ENCODE measurements at regions not wholly inside any gene's neighbourhood (a gene's known extent, or its start where the extent isn't known, plus 50 kb on each side); places are given as distances from the start of the nearest gene placed in this dataset.

GRCh38 chr12:129959889-129960288 lies 56.1 kb upstream of the TMEM132D start:
- ChIA-PET CTCF (no interaction called here), POLR2A (ENCODE audit: low non-redundant PET) (no interaction called here)
- DNase-seq (ENCODE audit: low spot score) = no peak
- no peak for TF ChIP-seq CTCF (conservative IDR thresholded peaks at IDR 0.05; ENCODE audit: low read depth)
- H3K27ac ChIP-seq = no peak overlapping the region

DNA sequence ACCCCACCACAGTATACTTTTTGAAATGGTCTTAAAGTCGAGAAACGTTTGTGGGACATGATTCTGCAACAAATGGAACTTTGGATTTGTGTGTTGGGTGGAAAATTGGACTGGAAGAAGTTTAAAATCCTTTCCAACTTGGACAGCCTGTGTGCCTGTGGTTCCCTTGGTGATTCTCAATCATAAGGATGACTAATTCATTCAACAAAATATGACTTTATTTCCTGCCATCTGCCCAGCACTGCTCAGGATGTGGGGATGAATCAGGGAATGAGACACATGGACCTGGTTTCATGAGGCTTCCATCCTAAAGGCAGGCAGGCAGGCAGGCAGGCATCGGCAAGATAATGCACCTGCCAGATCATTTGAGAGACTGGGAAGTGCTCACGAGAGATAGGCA lies 57.3 kb upstream of the TMEM132D start:
- POLR2A ChIA-PET (ENCODE audit: low non-redundant PET) = no interaction called here
- DNase-seq (ENCODE audit: low spot score) = peak; percentile 32
- TF ChIP-seq CTCF (conservative IDR thresholded peaks at IDR 0.05; ENCODE audit: low read depth) = no peak
- CTCF ChIA-PET = no interaction called here
- H3K27ac ChIP-seq = no peak overlapping the region

DNA sequence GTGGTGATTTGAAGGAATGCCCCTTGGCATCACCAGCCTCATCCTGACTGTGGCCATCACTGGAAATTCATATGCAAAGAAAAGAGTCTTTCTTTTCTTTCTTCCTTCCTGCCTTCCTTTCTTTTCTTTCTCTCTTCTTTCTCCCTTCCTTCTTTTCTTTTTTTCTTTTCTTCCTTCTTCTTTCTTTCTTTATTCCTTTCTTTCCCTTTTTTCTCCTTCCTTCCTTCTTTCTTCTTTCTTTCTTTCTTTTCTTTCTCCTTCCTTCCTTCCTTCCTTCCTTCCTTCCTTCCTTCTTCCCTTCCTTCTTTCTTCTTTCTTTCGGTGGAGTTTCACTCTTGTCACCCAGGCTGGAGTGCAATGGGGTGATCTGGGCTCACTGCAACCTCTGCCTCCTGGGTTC lies 58.0 kb upstream of the TMEM132D start:
- no peak for DNase-seq (ENCODE audit: low spot score)
- H3K27ac ChIP-seq = no peak overlapping the region
- TF ChIP-seq CTCF (conservative IDR thresholded peaks at IDR 0.05; ENCODE audit: low read depth) = no peak
- ChIA-PET POLR2A (ENCODE audit: low non-redundant PET) (no interaction called here), CTCF (no interaction called here)

GRCh38 chr12:129964300-129964699 lies 60.5 kb upstream of the TMEM132D start:
- no peak for DNase-seq (ENCODE audit: low spot score)
- no peak for TF ChIP-seq CTCF (conservative IDR thresholded peaks at IDR 0.05; ENCODE audit: low read depth)
- POLR2A ChIA-PET (ENCODE audit: low non-redundant PET) = no interaction called here
- CTCF ChIA-PET = no interaction called here
- no peak overlapping the region for H3K27ac ChIP-seq

- no peak for DNase-seq (ENCODE audit: low spot score)
- H3K27ac ChIP-seq = no peak overlapping the region
- TF ChIP-seq CTCF (conservative IDR thresholded peaks at IDR 0.05; ENCODE audit: low read depth) = no peak
- ChIA-PET POLR2A (ENCODE audit: low non-redundant PET) (no interaction called here), CTCF (interaction anchor here (0.6 to 1.3 kb wide), 2 partner anchors 49 to 416 kb away, joined by 4 to 5 read pairs; no protein-coding TSS in a partner anchor)
These were observed 61.1 kb upstream of the TMEM132D start for GRCh38 chr12:129964826-129965457.

DNA sequence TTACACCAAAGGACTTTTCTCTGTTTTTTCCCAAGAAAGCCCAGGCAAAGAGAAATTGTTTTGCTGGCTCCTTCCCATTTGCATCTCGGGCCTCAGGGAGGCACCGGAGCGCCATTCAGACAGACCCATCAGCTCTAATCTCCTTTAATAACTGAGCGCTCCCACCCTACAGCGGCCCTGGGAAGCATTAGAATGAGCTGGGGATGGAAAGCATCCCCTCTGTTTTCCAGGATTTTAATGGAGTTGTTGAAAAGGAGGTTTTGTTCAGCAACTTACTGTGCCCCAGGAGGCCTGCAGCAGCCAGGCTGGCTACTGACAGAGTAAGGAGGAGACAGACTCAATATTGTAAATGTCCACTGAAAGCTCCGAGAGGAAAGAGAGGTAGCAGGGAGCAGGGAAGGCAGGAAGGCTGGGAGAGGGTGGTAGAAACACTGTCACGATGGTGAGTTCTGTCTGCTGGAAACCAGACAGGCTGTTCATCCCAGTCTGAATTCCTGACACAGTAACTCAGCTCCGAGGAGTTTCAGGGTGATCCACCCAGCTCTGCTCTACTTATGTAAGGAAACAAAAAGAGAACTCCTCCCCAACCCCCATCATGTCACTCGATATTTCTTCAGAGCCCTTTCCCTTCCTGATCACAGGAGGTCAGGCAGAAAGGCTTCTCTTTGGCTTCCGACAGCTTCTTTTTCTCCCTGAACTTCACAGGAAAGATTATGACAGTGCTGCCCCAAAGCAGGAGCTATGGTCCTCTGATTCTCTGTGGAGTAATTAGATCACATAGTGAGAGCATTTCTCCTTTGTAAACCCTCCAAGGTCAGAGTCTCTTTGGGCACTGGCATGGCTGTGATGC lies 62.5 kb upstream of the TMEM132D start:
- ChIA-PET CTCF (interaction anchor here (0.6 to 1.3 kb wide), 3 partner anchors 15 to 115 kb away, joined by 3 to 5 read pairs (median 3); no protein-coding TSS in a partner anchor), POLR2A (ENCODE audit: low non-redundant PET) (no interaction called here)
- H3K27ac ChIP-seq = no peak overlapping the region
- no peak for DNase-seq (ENCODE audit: low spot score)
- no peak for TF ChIP-seq CTCF (conservative IDR thresholded peaks at IDR 0.05; ENCODE audit: low read depth)
